HG03064 (cell line): ENCODE measurements at regions not wholly inside any gene's neighbourhood (a gene's known extent, or its start where the extent isn't known, plus 50 kb on each side); places are given as distances from the start of the nearest gene placed in this dataset.
"Not testable (repeated sequence)": the region's sequence is repeated elsewhere in the genome, so short reads cannot be mapped to it uniquely, and the experiment has no call there.

ENCODE experiments used
- ATAC-seq: cut with Tn5 transposase; IDR thresholded peaks from one replicate; pipeline ENCODE4 v1.9.1; 2021; ENCODE audit warnings: low read depth; ENCODE audit not compliant: unreplicated experiment

DNA sequence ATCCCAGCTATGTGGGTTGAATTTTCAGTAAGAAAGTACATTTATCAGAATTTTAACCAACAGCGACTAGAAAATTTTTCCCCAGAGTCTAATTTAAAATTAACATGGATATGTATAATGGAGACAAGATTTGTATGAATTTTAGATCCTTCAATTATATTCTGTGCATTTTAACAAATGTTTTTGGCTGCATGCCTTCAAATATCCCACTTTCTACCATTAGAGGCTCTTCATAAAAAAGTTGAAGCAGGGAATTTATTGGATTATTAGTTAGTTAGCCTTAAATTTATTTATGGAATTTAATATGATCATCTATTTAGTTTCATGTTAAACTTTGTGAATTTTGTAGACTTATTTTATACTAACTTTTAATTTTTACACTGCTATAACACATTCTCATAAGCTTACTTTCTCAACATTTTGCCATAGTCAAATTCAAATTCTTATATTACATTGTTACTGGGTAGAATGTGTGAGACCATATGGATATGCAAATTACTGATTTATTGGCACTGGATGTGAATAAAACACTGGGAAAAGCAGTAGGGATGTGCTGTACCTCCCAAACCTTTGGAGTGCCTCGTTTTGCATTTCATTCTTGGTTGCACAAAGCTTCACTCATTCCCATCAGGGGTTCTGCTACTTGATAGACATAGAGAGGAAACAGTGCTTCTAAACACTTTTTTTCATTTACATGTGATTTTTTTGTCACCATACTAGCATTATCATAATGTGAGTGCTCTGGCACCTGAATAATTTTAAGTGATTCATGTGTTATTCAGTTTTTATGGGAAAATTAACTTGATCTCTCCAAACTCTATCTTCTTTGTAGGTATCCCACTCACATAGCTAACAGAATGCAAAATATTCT is 491.8 kb upstream of the COX7C start:
- ATAC-seq = no peak

DNA sequence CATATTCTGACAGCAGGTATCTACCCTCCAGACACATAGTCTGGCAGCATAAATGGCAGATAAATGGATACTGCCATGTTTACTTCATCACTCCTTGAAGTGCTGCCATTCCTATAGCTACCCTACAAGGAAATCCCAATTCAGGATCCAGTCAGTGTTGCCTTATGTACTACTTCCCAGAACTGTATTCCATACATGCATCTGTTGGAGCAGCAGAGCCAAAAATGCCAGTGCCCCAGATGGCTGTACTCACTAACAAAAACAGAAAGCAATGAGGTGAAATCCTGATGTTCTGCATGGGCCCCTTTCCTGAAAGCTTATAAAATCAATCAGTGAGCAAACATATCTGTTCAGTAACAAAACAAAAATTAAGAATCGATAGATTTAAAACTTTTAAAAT is 490.0 kb upstream of the COX7C start:
- ATAC-seq = no peak

DNA sequence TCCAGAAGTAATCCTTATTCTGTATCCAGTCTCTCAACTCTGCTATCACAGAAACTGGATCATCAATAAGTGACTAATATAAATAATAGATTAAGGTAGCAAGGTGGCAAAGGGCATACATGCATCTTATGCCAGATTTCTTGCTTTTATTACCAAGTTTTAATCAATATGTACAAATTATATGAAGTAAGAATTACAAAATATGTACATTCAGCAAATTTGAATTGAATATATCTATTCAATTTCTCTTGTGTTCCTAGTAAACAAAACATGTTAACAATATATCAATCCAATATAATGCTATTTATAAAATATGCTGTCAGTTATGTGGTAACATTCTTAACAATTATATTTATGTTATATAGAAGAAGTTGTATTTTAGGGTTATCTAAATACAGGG is 488.7 kb upstream of the COX7C start:
- ATAC-seq = no peak

DNA sequence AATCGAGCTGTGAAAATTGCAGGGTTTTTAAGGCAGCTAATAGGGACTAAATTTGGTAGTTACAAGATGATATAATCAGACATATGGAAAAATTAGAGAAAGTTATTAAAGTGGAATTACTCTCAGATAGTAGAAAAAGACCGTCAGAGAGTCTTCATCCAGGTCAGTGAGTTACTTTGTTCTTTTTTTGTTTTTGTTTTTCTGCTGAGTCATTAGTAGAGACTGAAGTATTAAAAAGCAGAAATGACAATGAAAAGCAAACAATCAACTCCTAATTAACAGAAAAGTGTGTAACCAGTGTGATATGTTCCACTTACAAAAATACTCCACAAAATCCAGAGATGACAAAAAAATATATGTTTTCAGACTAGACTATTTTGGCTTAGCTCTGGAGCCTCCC is 480.4 kb upstream of the COX7C start:
- no peak for ATAC-seq

DNA sequence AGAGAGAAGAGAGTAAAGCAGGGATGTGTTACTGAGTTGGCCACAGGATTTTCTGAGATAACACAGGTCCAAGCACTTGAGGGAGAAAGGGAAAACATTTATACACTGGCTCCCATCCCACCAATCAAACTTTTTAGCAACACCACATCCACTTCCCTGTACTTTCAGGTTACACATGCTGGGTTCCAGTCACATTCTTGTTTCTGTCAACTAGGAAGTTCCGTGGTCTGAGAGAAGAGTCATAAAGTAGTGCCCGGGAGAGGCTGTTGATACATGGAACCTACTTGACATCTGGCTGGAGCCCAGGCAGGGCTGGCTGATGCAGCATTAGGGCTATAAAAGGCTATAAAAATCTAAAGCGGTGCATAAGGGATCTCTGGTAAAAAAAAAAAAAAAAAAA is 473.9 kb upstream of the COX7C start:
- ATAC-seq = no peak

DNA sequence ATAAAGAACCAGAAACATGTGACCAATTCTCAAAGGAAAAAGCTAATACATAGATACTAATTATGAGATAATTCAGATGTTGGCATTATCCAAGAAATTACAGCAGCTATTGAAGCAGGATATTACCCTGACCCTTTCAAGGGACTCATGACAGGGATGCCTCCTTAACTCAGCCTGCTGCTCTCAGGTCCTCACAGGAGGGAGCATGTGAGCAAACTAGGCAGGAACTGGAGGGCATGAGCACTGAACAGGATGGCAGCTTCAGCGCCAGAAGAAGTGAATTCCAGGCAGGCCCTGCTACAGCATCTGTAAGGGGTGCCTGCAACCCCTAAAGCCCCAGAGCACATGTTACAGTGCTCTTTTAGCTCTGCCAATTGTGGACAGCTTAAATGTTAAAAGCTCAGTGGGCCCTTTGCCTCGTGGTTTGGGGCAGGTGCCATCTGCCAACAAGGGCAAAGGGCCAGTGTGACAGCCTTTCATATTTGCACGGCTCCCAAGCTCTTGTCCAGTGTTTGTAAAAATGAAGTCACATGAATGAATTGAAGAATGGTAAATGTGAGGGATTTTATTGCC is 464.7 kb upstream of the COX7C start:
- ATAC-seq = no peak

DNA sequence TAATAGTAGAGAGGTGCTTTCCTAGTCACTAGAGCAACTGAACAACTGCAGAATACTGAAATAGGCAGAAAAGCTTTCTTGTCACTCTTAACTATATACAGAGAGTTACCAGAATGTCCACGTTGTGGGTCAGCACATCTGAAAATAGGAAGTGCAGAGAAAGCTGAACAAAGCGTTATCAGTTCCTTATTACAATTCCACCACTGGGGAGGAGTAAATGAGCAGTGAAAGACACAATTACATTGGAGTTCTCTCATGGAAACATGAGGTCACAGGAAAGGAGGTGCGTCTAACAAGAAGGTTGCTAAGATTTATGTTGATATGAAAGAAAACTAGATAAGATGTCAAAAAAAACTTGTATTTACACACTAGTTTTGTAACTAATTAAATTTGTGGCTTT is 461.9 kb upstream of the COX7C start:
- ATAC-seq = no peak

DNA sequence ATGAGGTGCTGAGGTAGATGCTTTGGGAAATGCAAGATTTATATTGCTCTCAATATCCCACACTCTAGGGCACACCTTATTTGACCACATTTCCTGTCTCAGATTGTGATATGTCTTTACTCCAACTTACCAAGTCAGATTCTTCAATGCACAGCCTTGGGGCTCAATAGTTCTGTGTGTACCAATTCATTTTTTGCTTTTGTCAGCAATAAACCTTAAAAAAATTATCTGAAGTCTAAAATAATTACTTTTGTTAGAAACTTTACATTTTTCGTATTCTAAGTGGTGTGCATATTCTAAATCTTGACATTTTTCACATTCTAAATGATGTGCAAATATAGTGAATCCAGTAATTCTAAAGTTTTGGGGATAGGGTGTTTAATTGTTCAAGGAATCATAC is 447.5 kb upstream of the COX7C start:
- ATAC-seq = no peak

DNA sequence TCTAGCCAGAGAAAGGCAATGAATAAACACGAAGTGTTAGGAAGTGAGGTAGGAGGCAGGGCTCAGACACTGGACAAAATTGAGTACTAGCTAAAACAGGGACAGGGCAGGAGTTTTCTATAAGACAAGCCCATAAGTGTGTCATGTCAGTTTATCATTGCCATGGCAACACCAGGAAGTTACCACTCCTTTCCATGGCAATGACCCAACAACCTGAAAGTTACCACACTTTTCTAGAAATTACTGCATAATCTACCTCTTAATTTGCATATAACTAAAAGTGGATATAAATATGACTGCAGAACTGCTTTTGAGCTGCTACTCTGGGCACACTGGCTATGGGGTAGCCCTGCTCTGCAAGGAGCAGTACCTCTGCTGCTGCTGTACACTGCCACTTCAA is 442.5 kb upstream of the COX7C start:
- ATAC-seq = peak; percentile 91

DNA sequence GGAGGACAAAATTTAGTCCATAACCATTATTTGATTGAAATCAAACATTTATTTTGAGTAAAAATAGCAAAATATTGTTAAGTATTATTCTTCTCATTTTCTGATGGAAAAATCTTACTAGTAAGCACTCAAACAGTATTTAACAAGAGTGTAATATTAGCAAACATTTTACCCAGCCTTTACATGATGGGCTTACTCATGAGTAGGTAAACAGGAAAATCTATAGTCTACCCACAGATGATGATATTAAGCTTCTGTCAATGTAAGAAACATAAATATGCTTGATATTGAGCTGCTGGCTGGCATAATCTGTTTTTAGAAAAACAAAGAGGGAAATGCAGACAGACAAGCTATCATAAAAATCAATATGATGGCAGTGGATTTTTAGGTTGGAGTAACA is 418.5 kb upstream of the COX7C start:
- no peak for ATAC-seq

DNA sequence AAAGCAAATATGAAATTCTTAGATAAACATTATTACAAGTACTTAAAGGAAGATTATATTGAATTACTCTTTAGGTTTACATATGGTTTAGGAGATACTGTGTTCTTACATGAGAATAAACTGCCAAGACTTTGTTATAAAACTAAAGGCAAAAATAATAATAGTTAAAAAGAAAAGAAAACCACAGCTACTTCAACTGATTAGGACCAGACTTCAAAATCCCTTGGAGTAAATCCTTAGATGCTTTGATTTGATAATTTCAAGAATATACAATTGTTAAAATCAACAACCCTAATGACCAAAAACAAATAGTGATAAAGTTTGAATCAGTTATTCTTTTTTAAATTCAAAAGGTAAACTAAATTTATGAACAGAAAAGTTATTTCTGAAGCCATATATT is 389.6 kb upstream of the COX7C start:
- no peak for ATAC-seq

DNA sequence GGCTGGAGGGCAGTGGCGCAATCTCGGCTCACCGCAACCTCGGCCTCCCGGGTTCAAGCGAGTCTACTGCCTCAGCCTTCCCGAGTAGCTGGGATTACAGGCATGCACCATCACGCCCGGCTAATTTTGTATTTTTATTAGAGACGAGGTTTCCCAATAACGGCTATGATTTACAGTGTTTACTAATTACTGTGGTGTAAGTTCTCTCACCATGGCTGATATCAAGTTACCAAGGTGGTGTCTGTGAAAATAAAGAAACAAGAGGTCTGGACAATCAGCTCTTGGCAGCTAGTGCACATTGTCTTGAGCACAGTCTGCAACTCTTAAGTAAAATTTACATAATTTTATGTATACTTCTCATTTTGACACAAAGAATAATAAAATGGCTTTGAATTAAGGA is 385.5 kb upstream of the COX7C start:
- ATAC-seq = no peak

DNA sequence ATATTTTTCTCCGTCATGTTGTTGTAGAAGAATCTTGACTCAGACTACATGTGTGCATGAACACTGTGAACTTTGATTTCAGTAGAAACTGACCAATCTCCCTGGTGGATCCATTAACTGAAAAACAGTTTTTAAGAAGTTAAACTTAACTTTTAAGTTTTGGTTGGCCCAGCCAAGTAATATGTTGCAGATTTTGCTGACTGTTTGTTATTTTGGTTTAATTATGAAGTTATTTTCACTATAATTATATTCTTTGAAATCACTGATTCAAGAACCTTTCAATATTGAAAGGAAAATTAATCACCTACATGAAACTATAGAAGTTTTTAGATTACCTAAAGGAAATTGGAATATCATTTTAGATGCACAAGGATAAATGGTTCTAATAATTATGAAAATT is 373.6 kb upstream of the COX7C start:
- no peak for ATAC-seq

DNA sequence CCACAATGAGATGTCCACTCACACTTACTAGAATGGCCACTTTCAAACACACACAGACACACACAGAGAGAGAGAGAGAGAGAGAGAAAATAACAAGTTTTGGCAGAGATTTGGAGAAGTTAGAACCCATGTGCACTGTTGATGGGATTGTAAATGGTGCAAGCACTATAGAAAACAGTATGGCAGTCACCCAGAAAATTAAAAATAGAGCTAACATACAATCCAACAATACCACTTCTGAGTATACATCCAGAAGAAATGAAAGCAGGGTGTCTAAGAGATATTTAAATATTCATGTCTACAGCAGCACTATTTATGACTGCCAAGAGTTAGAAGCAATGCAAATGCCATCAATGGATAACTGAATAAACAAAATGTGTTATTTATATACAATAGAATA is 359.9 kb upstream of the COX7C start:
- ATAC-seq = no peak

DNA sequence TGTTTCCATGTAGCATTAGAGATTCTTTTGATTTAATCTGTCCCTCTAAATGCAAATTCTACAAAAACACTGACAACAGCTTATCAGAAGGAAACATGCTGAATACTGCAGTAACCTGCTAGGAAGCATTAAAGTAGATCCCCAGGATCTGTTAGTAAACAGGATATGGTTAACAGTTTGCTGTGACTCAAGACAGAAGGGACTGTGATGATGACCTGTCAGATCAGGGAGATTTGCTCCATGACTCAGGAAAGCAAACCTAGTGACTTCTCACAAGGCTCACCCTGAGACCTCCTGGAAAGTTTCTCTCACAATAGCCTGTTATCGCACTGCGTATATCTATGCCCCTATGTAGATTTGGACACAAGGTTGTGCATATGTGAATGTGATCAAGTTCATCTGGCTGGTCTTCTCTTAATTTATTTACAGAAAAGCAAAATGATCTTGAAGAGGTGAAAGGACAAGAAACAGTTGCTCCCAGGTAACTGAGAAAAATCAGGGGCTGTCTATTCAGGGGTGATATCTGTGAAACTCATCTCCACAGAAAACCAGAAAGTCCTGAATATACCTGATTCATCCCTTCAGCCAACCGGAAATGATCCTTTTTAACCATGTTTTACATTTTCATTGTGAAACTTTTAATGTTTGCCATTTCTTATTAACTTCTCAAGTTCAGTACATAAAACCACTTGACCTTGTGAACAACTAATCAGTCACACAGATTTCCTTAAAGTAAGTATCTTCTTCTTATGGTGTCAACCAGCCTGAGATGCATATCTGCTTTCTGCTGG is 333.1 kb upstream of the COX7C start:
- not testable (repeated sequence) for ATAC-seq

DNA sequence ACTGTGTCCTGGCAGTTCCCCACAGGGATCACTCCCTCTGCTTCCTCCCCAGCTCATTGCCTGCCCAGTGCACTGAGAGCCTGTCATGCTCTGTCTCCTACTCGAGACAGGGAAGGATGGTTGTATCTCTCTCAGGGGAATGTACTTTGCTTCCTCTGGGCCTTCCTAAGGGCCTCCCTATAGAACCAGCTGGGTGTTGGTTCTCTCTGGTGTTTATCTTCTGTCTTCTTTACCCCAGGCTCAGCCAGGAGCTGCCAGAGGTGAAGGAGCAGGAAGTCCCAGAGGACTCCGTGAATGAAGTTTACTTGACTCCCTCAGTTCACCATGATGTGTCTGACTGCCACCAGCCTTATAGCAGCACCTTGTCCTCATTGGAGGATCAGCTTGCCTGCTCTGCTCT is 330.3 kb upstream of the COX7C start:
- ATAC-seq = not testable (repeated sequence)

DNA sequence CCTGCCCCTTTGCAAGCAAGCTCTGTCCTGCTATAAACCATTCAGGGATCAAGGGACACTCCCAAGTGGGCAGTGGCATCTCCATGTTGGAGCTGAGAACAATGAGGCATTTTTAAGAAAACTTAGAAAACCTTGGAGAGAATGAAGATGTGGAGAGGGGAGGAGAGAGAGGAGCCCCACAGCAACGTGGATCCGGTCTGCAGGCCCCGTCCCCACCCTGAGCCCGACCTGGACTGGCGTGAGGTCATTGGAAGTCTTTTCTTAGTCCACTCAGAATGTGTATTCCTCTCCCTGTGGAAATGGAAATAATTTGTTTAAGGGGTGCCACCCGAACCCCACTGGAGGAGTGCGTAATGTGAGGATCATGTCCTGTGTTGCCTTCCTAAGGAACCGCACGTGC is 328.0 kb upstream of the COX7C start:
- not testable (repeated sequence) for ATAC-seq

DNA sequence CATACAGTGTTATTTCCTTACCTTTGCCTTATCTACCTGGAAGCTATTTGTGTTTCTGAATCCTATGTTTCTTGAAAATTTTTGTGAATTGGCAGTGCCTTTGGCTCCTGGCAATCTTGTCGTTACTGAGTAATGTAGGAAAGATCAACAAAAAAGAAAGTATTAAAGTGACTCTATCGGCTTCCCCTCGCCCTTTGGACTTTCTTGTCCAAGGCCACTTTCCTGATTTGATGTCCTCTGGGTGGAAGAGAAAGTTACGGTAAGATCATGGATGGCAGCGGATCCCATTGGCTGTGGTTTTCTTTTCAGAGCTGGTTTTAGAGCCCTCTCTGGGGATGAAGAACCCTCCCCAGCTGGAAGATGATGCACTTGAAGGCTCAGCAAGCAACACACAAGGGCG is 324.9 kb upstream of the COX7C start:
- not testable (repeated sequence) for ATAC-seq

DNA sequence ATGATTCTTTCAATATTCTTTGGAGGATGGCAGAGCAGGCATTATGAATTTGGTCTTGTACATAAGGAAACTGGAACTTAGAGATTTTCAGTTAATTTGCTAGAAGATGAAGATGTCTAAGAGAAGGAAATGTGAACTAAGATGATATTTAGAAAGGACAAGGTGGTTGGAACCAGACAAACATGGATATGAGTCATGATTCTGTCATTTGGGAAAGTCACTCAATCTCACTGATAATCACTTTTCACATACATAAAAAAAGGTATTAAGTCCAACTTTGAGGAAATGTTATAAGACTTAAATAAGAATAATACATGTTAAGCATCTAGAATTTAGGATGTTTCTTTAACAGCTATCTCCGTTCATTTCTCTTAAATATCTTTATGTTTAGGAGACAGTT is 315.1 kb upstream of the COX7C start:
- not testable (repeated sequence) for ATAC-seq

DNA sequence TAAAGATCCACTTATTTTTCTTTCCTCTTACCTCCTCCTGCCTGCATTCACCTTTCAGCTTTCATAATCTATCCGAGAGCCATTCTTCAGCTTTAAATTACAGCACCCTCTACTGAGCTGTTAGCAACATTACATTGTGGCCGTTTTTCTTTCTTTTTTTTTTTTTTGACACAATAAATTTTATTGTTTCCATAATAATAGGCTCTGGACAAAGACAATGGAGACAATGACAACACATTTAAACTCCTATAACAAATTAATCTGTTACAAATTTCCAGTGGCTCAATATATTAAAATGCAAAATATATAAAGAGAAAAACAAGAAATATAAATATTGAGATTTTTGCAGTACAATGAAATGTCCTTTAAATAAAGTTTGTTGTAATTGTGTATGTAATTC is 312.7 kb upstream of the COX7C start:
- not testable (repeated sequence) for ATAC-seq

DNA sequence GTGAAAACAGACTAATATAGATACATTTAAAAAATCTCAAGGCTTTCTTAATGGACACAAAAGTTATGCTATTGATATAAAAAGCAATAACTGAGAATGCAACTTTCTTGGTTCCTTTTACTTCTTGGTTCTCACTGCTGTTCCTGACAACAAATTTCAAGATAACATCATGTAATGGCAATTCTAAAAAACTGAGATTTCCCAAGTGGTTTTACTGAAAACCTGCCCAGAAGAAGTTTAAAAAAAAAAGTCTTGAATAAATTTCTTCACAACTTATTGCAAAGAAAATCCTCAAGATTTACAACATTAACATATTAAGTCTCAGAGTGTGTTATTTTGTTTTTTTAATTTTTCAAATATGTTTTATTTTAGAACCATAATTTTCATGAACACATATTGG is 302.8 kb upstream of the COX7C start:
- ATAC-seq = no peak

DNA sequence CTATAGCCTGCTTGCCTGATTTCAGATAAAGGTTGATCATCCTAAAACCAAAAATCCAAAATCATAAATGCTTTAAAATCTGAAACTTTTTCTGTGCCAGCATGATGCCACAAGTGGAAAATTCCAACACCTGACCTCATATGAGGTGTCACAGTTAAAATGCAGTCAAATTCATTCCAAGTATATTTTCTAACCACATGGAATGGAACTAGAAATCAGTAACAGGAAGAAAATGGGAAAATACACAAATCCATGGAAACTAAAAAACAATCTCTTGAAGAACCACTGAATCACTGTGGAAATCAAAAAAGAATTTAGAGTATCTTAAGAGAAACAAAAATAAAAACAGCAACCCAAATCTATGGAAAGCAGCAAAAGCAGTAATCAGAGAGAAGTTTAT is 297.5 kb upstream of the COX7C start:
- ATAC-seq = no peak
